GM06990 (cell line): ENCODE measurements at regions not wholly inside any gene's neighbourhood (a gene's known extent, or its start where the extent isn't known, plus 50 kb on each side); places are given as distances from the start of the nearest gene placed in this dataset.

Source experiments
- DNase-seq: peaks from one replicate; pipeline ENCODE4 v3.0.0-alpha.2; 2011; ENCODE audit not compliant: insufficient read length; ENCODE audit errors: extremely low read depth
- H3K27me3 ChIP-seq: replicated peaks from 2 replicates; pipeline ENCODE4 v1.6.0; 2011; ENCODE audit warnings: low read length; ENCODE audit not compliant: control insufficient read depth, insufficient read depth
- H3K36me3 ChIP-seq: 2 replicates; pipeline ENCODE4 v1.5.1; 2011; ENCODE audit warnings: low read length; ENCODE audit not compliant: control insufficient read depth, insufficient read depth
- H3K4me3 ChIP-seq: replicated peaks from 2 replicates; pipeline ENCODE4 v1.5.1; 2011; ENCODE audit warnings: low read depth, mild to moderate bottlenecking, control low read depth, low read length
- TF ChIP-seq, protein P1 (sequence below): IDR thresholded peaks from 2 replicates; pipeline ENCODE4 v1.5.1; 2011; ENCODE audit warnings: low read length, control low read depth, mild to moderate bottlenecking, inconsistent platforms; ENCODE audit not compliant: insufficient read depth, poor library complexity, severe bottlenecking

DNA sequence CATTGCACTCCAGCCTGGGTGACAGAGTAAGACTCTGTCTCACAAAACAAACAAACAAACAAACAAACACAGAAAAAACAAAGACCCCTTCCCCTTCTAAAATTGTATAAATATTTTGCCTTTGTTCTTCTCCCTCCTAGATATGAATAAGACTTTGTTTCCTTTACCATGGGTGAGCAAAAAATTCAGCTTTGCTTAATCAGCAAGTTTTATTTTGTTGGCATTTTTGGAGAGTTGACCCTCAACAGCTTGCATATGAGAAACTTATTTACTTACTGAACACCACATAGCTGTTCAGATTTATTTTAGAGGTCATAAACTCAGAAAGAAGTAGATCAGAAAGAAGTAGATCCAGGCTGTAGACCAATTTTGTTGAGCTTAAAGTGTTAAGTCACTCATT lies 395.2 kb upstream of the TOM1L1 start:
- TF ChIP-seq, protein P1, sequence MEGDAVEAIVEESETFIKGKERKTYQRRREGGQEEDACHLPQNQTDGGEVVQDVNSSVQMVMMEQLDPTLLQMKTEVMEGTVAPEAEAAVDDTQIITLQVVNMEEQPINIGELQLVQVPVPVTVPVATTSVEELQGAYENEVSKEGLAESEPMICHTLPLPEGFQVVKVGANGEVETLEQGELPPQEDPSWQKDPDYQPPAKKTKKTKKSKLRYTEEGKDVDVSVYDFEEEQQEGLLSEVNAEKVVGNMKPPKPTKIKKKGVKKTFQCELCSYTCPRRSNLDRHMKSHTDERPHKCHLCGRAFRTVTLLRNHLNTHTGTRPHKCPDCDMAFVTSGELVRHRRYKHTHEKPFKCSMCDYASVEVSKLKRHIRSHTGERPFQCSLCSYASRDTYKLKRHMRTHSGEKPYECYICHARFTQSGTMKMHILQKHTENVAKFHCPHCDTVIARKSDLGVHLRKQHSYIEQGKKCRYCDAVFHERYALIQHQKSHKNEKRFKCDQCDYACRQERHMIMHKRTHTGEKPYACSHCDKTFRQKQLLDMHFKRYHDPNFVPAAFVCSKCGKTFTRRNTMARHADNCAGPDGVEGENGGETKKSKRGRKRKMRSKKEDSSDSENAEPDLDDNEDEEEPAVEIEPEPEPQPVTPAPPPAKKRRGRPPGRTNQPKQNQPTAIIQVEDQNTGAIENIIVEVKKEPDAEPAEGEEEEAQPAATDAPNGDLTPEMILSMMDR: no peak
- no peak for DNase-seq

DNA sequence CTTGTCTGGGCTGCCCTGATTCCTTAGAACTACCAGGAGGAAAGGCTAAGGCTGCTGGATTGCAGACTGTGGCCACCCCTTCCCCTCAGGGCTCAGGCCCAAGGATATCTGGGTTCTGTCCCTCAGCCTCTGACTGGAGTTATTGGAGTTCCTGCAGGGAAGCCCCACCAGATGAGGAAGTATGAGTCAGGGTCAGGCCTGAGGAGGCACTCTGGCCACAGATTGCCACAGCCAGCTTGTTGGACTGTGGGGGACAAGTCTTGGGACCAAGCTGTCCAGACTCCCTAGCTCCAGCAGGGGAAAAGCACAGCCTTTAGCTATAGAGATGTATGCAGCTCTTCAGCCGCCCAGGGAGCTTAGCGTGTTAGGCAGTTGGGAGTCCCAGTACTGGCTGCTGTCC lies 381.9 kb upstream of the TOM1L1 start:
- Histone ChIP-seq H3K27me3 (no peaks in the 10 kb centered on the region), H3K36me3 (no peaks in the 10 kb centered on the region), H3K4me3 (no peak overlapping the region)
- DNase-seq: no peak
- TF ChIP-seq, protein P1: no peak

More for the DNA sequence above, 395.2 kb upstream of the TOM1L1 start:
- H3K4me3 ChIP-seq: no peak overlapping the region
- H3K36me3 ChIP-seq: no peaks in the 10 kb centered on the region
- H3K27me3 ChIP-seq: no peaks in the 10 kb centered on the region

DNA sequence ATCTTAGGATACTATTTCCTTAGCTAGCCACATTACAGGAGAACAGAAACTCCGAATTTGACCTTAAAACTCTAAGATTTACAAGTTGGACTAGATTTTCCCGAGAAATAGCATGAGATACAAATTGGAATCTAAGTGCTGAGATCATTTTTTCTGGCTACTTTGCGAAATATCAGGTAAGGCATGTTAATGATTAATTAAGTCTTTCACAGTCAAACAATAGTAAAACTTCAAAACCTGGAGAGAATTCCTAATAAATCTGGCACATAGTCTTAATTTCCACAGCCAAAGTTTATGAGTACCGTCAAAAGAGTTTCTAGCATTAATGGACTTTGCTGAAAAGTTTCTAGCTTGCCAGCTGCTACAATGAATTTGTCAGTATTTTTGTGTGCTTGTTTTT lies 379.5 kb upstream of the TOM1L1 start:
- Histone ChIP-seq H3K4me3 (no peak overlapping the region), H3K36me3 (no peaks in the 10 kb centered on the region), H3K27me3 (no peaks in the 10 kb centered on the region)
- DNase-seq: no peak
- TF ChIP-seq, protein P1: no peak

DNA sequence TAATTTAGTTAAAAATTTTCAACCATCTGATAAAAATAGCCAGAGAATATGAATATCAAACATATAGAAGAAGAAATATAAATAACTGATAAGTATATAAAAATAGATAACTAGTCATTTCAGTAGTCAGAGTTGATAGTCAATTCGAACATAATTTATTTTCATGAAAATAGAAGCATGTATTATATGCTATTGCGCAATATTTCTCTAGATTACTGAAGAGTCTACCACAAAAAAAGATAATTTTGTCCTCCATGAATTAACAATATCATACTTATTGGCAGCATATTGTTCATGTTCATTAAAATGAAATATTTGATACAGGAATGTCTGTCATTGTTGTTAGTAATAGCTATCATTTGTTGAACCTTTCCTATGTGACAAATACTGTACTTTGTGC lies 376.2 kb upstream of the TOM1L1 start:
- DNase-seq: no peak
- no peaks in the 10 kb centered on the region for H3K27me3 ChIP-seq
- no peaks in the 10 kb centered on the region for H3K36me3 ChIP-seq
- TF ChIP-seq, protein P1: no peak
- no peak overlapping the region for H3K4me3 ChIP-seq

DNA sequence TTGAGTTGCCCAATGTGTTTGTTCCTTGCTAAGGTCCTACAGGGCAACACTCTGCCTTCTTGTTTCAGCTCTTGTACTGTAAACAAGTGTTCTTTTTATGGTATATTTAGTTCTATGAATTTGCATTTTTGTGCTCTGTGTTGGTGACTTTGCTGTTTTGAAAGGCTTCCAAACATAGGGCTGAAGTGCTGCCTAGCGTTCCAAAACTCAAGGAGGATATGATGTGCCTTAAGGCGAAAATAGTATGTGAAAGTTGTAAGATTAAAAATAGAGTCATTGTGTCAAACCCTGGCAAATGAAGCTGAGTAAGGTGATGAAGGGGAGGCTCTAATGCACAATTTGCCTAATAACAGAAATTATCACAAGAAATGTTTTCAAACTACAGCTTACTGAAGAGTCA lies 372.7 kb upstream of the TOM1L1 start:
- TF ChIP-seq, protein P1: no peak

DNA sequence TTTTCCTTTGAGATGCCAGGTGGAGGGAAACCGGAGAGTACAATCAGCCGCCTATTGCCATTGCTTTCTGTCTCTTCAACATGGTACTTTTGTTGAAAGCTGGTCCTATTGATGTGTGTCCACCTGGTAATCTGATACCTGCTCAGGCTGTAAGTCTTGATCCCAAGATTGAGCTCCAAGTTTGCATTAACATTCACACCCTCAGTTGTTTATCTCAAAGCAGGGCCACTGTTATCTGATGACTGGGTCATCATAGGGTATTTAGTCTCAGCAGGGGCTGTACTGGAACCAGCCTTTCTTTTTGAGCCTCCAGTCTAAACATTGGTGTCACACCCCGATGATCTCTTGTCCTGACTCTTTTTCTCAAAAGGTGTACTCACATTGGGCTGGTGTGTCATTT lies 370.3 kb upstream of the TOM1L1 start:
- no peak for DNase-seq
- TF ChIP-seq, protein P1: no peak
- Histone ChIP-seq H3K36me3 (no peaks in the 10 kb centered on the region), H3K27me3 (no peaks in the 10 kb centered on the region), H3K4me3 (no peak overlapping the region)

More for the DNA sequence above, 372.7 kb upstream of the TOM1L1 start:
- Histone ChIP-seq H3K4me3 (no peak overlapping the region), H3K36me3 (no peaks in the 10 kb centered on the region), H3K27me3 (no peaks in the 10 kb centered on the region)
- DNase-seq: no peak
